H1 (cell line): ENCODE measurements at regions not wholly inside any gene's neighbourhood (a gene's known extent, or its start where the extent isn't known, plus 50 kb on each side); places are given as distances from the start of the nearest gene placed in this dataset.

ENCODE experiments used
- CTCF ChIA-PET: fragments of 300-600 bp; sonication (Branson Sonifier 250); formaldehyde crosslinking; loops from one replicate; lab custom pipeline; 2021; ENCODE audit not compliant: partially characterized antibody; lab: Charles Lee
- POLR2A ChIA-PET: fragments of 300-600 bp; sonication (Branson Sonifier 250); formaldehyde crosslinking; loops from one replicate; lab custom pipeline; 2021; ENCODE audit warnings: inconsistent platforms; ENCODE audit not compliant: partially characterized antibody; lab: Charles Lee
- DNase-seq, 2 experiments: peaks; one replicate each; pipeline versions ENCODE4 v3.0.0 to v3.0.0-alpha.2; 2010 to 2022; ENCODE audit warnings: low spot score in 2 of 2, low read depth in 1 of 2, mixed read lengths in 1 of 2
- FAIRE-seq: peaks from 2 replicates; lab custom pipeline; 2011; peaks lifted over from hg19 to GRCh38; lab: Jason Lieb, UNC
- H2AFZ ChIP-seq: 2 replicates; pipeline ENCODE4 v1.8.1; 2012; ENCODE audit warnings: low read length, inconsistent platforms
- H2AK5ac ChIP-seq: 2 replicates; pipeline ENCODE4 v1.6.1; 2013; ENCODE audit warnings: low read depth, low read length
- H2BK120ac ChIP-seq: replicated peaks from 2 replicates; pipeline ENCODE3; 2013; ENCODE audit warnings: low read depth, low read length, inconsistent platforms
- H2BK12ac ChIP-seq: 2 replicates; pipeline ENCODE4 v1.6.1; 2013; ENCODE audit warnings: low read depth, low read length
- H2BK15ac ChIP-seq: 2 replicates; pipeline ENCODE4 v1.6.1; 2013; ENCODE audit warnings: low read length
- H2BK20ac ChIP-seq: 2 replicates; pipeline ENCODE4 v1.6.1; 2013; ENCODE audit warnings: low read length
- H2BK5ac ChIP-seq: 2 replicates; pipeline ENCODE4 v1.6.1; 2013; ENCODE audit warnings: low read depth, low read length
- H3K14ac ChIP-seq: 2 replicates; pipeline ENCODE4 v1.6.1; 2013; ENCODE audit warnings: inconsistent platforms; ENCODE audit not compliant: insufficient read length
- H3K18ac ChIP-seq: 2 replicates; pipeline ENCODE4 v1.6.1; 2013; ENCODE audit warnings: low read length; ENCODE audit errors: extremely low read depth
- H3K23ac ChIP-seq: 2 replicates; pipeline ENCODE4 v1.6.1; 2013; ENCODE audit warnings: inconsistent platforms; ENCODE audit not compliant: insufficient read length
- H3K23me2 ChIP-seq: 2 replicates; pipeline ENCODE4 v1.6.1; 2013; ENCODE audit warnings: low read depth, low read length
- H3K27ac ChIP-seq: 2 replicates; pipeline ENCODE4 v1.6.1; 2011; ENCODE audit warnings: low read depth, low read length, inconsistent platforms
- H3K27me3 ChIP-seq, 4 experiments: replicated peaks in 1 of 4; 1 replicate in 1 of 4; 2 replicates in 3 of 4; pipeline versions ENCODE4 v1.6.1 to v1.8.1; 2011 to 2013; ENCODE audit warnings: low read length in 3 of 4, mild to moderate bottlenecking in 3 of 4, inconsistent platforms in 2 of 4, mixed read lengths in 2 of 4, moderate library complexity in 1 of 4; ENCODE audit not compliant: control insufficient read depth in 3 of 4, insufficient read depth in 3 of 4; ENCODE audit errors: extremely low read depth in 1 of 4
- H3K36me3 ChIP-seq, 4 experiments: 2 replicates each; pipeline versions ENCODE4 v1.6.1 to v1.8.1; 2011 to 2013; ENCODE audit warnings: mild to moderate bottlenecking in 4 of 4, low read length in 3 of 4, moderate library complexity in 2 of 4, control low read depth in 1 of 4, inconsistent platforms in 1 of 4; ENCODE audit not compliant: insufficient read depth in 4 of 4, control insufficient read depth in 2 of 4
- H3K4ac ChIP-seq: replicated peaks from 2 replicates; pipeline ENCODE3; 2013; ENCODE audit warnings: low read length, low read depth, mixed read lengths, inconsistent platforms; ENCODE audit not compliant: insufficient read length
- H3K4me1 ChIP-seq, 4 experiments: replicated peaks in 1 of 4; 1 replicate in 1 of 4; 2 replicates in 3 of 4; pipeline versions ENCODE4 v1.6.1 to v1.8.1; 2011 to 2013; ENCODE audit warnings: low read length in 3 of 4, inconsistent platforms in 2 of 4, mixed read lengths in 1 of 4; ENCODE audit not compliant: insufficient read depth in 4 of 4, control insufficient read depth in 3 of 4
- H3K4me2 ChIP-seq, 2 experiments: 2 replicates each; pipeline versions ENCODE4 v1.6.1 to v1.8.1; 2011 to 2013; ENCODE audit warnings: low read depth in 2 of 2, low read length in 2 of 2, control low read depth in 1 of 2, inconsistent platforms in 1 of 2, mild to moderate bottlenecking in 1 of 2; ENCODE audit not compliant: insufficient read depth in 1 of 2
- H3K4me3 ChIP-seq, 4 experiments: fragments of 200-600, 300-600 bp in 1 of 4; sonication (generic), shearing (Covaris generic), sonication (Bioruptor Twin) in 1 of 4; 2 replicates each; pipeline versions ENCODE4 v1.5.1 to v1.8.1; 2011 to 2016; ENCODE audit warnings: low read length in 4 of 4, low read depth in 3 of 4, control low read depth in 2 of 4, inconsistent platforms in 2 of 4, mild to moderate bottlenecking in 2 of 4, mixed read lengths in 1 of 4, moderate library complexity in 1 of 4; ENCODE audit not compliant: insufficient read depth in 2 of 4; ENCODE audit errors: extremely low read depth in 1 of 4
- H3K56ac ChIP-seq: replicated peaks from 2 replicates; pipeline ENCODE3; 2013; ENCODE audit warnings: low read depth, mild to moderate bottlenecking, mixed read lengths, low read length, inconsistent platforms; ENCODE audit not compliant: insufficient read length
- H3K79me1 ChIP-seq: 2 replicates; pipeline ENCODE4 v1.6.1; 2013; ENCODE audit warnings: low read depth, low read length, control low read depth
- H3K79me2 ChIP-seq, 2 experiments: 2 replicates each; pipeline versions ENCODE4 v1.6.1 to v1.8.1; 2012 to 2013; ENCODE audit warnings: low read length in 2 of 2, mild to moderate bottlenecking in 2 of 2, inconsistent platforms in 1 of 2; ENCODE audit not compliant: insufficient read depth in 2 of 2, control insufficient read depth in 1 of 2
- H3K9ac ChIP-seq, 4 experiments: replicated peaks in 1 of 4; 1 replicate in 1 of 4; 2 replicates in 3 of 4; pipeline versions ENCODE4 v1.6.1 to v1.8.1; 2011 to 2013; ENCODE audit warnings: low read depth in 3 of 4, low read length in 3 of 4, control low read depth in 2 of 4, mild to moderate bottlenecking in 2 of 4, moderate library complexity in 2 of 4, inconsistent platforms in 1 of 4; ENCODE audit errors: extremely low read depth in 1 of 4
- H3K9me3 ChIP-seq, 2 experiments: 2 replicates each; pipeline versions ENCODE4 v1.6.1 to v1.8.1; 2012 to 2013; ENCODE audit warnings: mild to moderate bottlenecking in 2 of 2, moderate library complexity in 2 of 2, control low read depth in 1 of 2, inconsistent platforms in 1 of 2, low read depth in 1 of 2, low read length in 1 of 2, mixed read lengths in 1 of 2; ENCODE audit not compliant: insufficient read depth in 2 of 2
- H4K20me1 ChIP-seq, 2 experiments: replicated peaks in 1 of 2; 2 replicates each; pipeline versions ENCODE3 to v1.8.1; 2011 to 2013; ENCODE audit warnings: inconsistent platforms in 2 of 2, low read length in 2 of 2, mild to moderate bottlenecking in 1 of 2; ENCODE audit not compliant: insufficient read depth in 2 of 2, control insufficient read depth in 1 of 2
- H4K5ac ChIP-seq: 2 replicates; pipeline ENCODE4 v1.6.1; 2013; ENCODE audit warnings: low read length, low read depth, mixed read lengths, inconsistent platforms; ENCODE audit not compliant: insufficient read length
- H4K8ac ChIP-seq: 2 replicates; pipeline ENCODE4 v1.8.0; 2013; ENCODE audit warnings: mild to moderate bottlenecking, moderate library complexity, low read length, inconsistent platforms; ENCODE audit not compliant: insufficient read depth; ENCODE audit errors: extremely low read depth
- H4K91ac ChIP-seq: replicated peaks from 2 replicates; pipeline ENCODE3; 2013; ENCODE audit warnings: low read length, mixed read lengths, inconsistent platforms; ENCODE audit not compliant: insufficient read length
- CTCF ChIP-seq, 3 experiments: IDR thresholded peaks; 1 replicate in 2 of 3; 2 replicates in 1 of 3; pipeline versions ENCODE4 v1.5.1 to v1.6.1; 2011; ENCODE audit warnings: low read length in 3 of 3, mild to moderate bottlenecking in 3 of 3, inconsistent platforms in 2 of 3, low read depth in 1 of 3, moderate library complexity in 1 of 3; ENCODE audit not compliant: insufficient read depth in 1 of 3; ENCODE audit errors: control extremely low read depth in 1 of 3
- GTF2F1 ChIP-seq: IDR thresholded peaks from 2 replicates; pipeline ENCODE4 v1.6.1; 2012; ENCODE audit warnings: low read depth, low read length, improper control_type of control experiment, borderline replicate concordance
- RAD21 ChIP-seq, 2 experiments: IDR thresholded peaks in 1 of 2; conservative IDR thresholded peaks in 1 of 2; 2 replicates each; pipeline ENCODE4 v1.6.1; 2011; ENCODE audit warnings: low read depth in 2 of 2, low read length in 2 of 2, improper control_type of control experiment in 1 of 2, inconsistent platforms in 1 of 2, mild to moderate bottlenecking in 1 of 2, moderate library complexity in 1 of 2
- RNF2 ChIP-seq: fragments of 200-900, 300-1000 bp; sonication (generic); IDR thresholded peaks from 2 replicates; pipeline ENCODE4 v1.7.1; 2016; ENCODE audit warnings: borderline replicate concordance, low read depth, mild to moderate bottlenecking, antibody characterized with exemption, low read length; ENCODE audit not compliant: poor library complexity, severe bottlenecking; ENCODE audit errors: missing control alignments
- SIN3A ChIP-seq, 2 experiments: IDR thresholded peaks in 1 of 2; conservative IDR thresholded peaks in 1 of 2; 2 replicates each; pipeline ENCODE4 v1.6.1; 2011 to 2012; ENCODE audit warnings: low read length in 2 of 2, improper control_type of control experiment in 1 of 2, low read depth in 1 of 2, mild to moderate bottlenecking in 1 of 2
- YY1 ChIP-seq: IDR thresholded peaks from 2 replicates; pipeline ENCODE4 v1.6.1; 2011; ENCODE audit warnings: low read depth, mild to moderate bottlenecking, low read length
- WGBS, 2 experiments: shearing (Covaris generic) in 1 of 2; methylation state at CpG; one replicate each; pipeline versions ENCODE4 v1.1.6 to v1.1.7; 2013 to 2015; ENCODE audit warnings: low lambda C conversion rate in 2 of 2, mixed read lengths in 2 of 2, inconsistent platforms in 1 of 2, low coverage in 1 of 2, missing lambda C conversion rate in 1 of 2; ENCODE audit not compliant: insufficient replicate concordance in 2 of 2, insufficient coverage in 1 of 2, insufficient read length in 1 of 2; ENCODE audit errors: extremely low coverage in 1 of 2, missing lambda C conversion rate in 1 of 2; 5-methylcytosine and 5-hydroxymethylcytosine counted together

DNA sequence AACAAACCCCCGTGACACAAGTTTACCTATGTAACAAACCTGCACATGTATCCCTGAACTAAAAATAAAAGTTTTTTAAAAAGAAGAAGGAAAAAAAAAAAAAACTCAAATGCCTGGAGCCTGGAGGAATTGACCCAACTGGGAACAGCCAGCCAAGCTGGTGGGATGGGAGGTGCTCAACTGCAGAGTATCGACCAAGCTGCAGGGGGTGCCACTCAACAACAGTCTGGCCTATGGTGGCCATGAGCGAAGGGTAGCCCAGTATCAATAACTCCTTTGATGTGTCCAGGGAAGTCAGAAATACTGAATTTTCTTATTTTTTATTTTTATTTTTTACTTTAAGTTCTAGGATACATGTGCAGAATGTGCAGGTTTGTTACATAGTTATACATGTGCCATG, 310.3 kb upstream of the DLGAP1 start:
- no peak overlapping the region for H2AK5ac ChIP-seq
- no peak overlapping the region for H3K18ac ChIP-seq
- no peak overlapping the region for H3K4ac ChIP-seq
- no peak overlapping the region for H4K8ac ChIP-seq
- no peaks in the 10 kb centered on the region for H3K79me2 ChIP-seq
- H3K23ac ChIP-seq, result no peak overlapping the region
- H4K5ac ChIP-seq, result no peak overlapping the region
- ChIA-PET CTCF (interaction anchor here (0.6 to 2.9 kb wide), 16 partner anchors 12 to 593 kb away, joined by 3 to 12 read pairs (median 4); no protein-coding TSS in a partner anchor), POLR2A (interaction anchor here (0.7 kb wide), 1 partner anchor 29 kb away, joined by 3 read pairs; no protein-coding TSS in a partner anchor)
- no peak overlapping the region for H2BK20ac ChIP-seq
- H2BK12ac ChIP-seq, result no peak overlapping the region
- DNase-seq, result peak; percentile 10 to 58
- H3K27ac ChIP-seq, result no peak overlapping the region
- H3K56ac ChIP-seq, result no peak overlapping the region
- no peak overlapping the region for H2AFZ ChIP-seq
- H3K4me3 ChIP-seq, result no peak overlapping the region
- H2BK120ac ChIP-seq, result no peak overlapping the region
- H2BK5ac ChIP-seq, result no peak overlapping the region
- no peaks in the 10 kb centered on the region for H3K9me3 ChIP-seq
- no peak overlapping the region for H3K4me2 ChIP-seq
- H4K91ac ChIP-seq, result no peak overlapping the region
- no peaks in the 10 kb centered on the region for H3K36me3 ChIP-seq
- H3K9ac ChIP-seq, result no peak overlapping the region
- no peak for TF ChIP-seq SIN3A (conservative IDR thresholded peaks at IDR 0.05 in 1 of 2, IDR thresholded peaks at IDR 0.05 in 1 of 2; ENCODE audit: low read depth in 1 of 2, low read length in 2 of 2)
- peak; percentile 59 to 82 (median 62) for TF ChIP-seq CTCF (IDR thresholded peaks at IDR 0.05; ENCODE audit: control extremely low read depth in 1 of 3, insufficient read depth in 1 of 3, low read depth in 1 of 3, low read length in 3 of 3)
- TF ChIP-seq RNF2, result no peak
- TF ChIP-seq YY1, result peak; percentile 31; the same call in 1 of the 2 replicates
- peak; percentile 81 to 87 for TF ChIP-seq RAD21 (IDR thresholded peaks at IDR 0.05 in 1 of 2, conservative IDR thresholded peaks at IDR 0.05 in 1 of 2; ENCODE audit: low read depth in 2 of 2, low read length in 2 of 2)
- no peak for TF ChIP-seq GTF2F1
- no peaks in the 10 kb centered on the region for H3K23me2 ChIP-seq
- H3K14ac ChIP-seq, result no peak overlapping the region
- H3K4me1 ChIP-seq, result peaks cover 0 to 2% (median 0%) of the 10 kb centered on the region in 4 experiments; a peak in 1 of 7 replicates
- H3K27me3 ChIP-seq, result no peaks in the 10 kb centered on the region
- no peaks in the 10 kb centered on the region for H3K79me1 ChIP-seq
- H4K20me1 ChIP-seq, result no peaks in the 10 kb centered on the region
- no peak overlapping the region for H2BK15ac ChIP-seq
- WGBS, 2 experiments, result 86% methylated on average over 3 of the region's 3 CpGs; no CpG with 5 or more reads in 1 of the 2 experiments
- no peak for FAIRE-seq
